WTC11 (cell line): ENCODE measurements at regions not wholly inside any gene's neighbourhood (a gene's known extent, or its start where the extent isn't known, plus 50 kb on each side); places are given as distances from the start of the nearest gene placed in this dataset.

Experiments used
- ATAC-seq: fragments of 200-7000 bp; cut with Tn5 transposase; 2 replicates; pipeline ENCODE4 v1.10.0; 2021; ENCODE audit warnings: mild to moderate bottlenecking, moderate library complexity
- CTCF ChIA-PET: fragments of 300-600 bp; sonication (Branson Sonifier 250); formaldehyde crosslinking; loops from one replicate; lab custom pipeline; 2021; ENCODE audit warnings: antibody characterized with exemption; lab: Charles Lee
- POLR2A ChIA-PET: fragments of 350-600 bp; sonication (Branson Sonifier 250); formaldehyde crosslinking; loops from one replicate; lab custom pipeline; 2021; ENCODE audit warnings: antibody characterized with exemption; lab: Charles Lee
- DNase-seq: peaks from one replicate; pipeline ENCODE4 v3.0.0; 2021; ENCODE audit warnings: low spot score
- H3K27ac Mint-ChIP-seq: 2 replicates; pipeline ENCODE4 v1.8.0; 2021; ENCODE audit warnings: mixed read lengths
- H3K27me3 Mint-ChIP-seq: 2 replicates; pipeline ENCODE4 v1.8.0; 2021; ENCODE audit warnings: low read depth, mild to moderate bottlenecking, moderate library complexity, mixed read lengths
- H3K36me3 Mint-ChIP-seq: 2 replicates; pipeline ENCODE4 v1.8.0; 2021; ENCODE audit warnings: mixed read lengths
- H3K4me1 Mint-ChIP-seq: 2 replicates; pipeline ENCODE4 v1.8.0; 2022; ENCODE audit warnings: mixed read lengths
- H3K4me3 Mint-ChIP-seq: 2 replicates; pipeline ENCODE4 v1.8.0; 2021; ENCODE audit warnings: mild to moderate bottlenecking, moderate library complexity, mixed read lengths
- H3K9me3 Mint-ChIP-seq: 2 replicates; pipeline ENCODE4 v1.8.0; 2021; ENCODE audit warnings: mixed read lengths
- CREB1 ChIP-seq: sonication (generic); formaldehyde crosslinking; IDR thresholded peaks from 2 replicates; pipeline ENCODE4 v1.8.0; 2023; ENCODE audit warnings: mild to moderate bottlenecking, missing genetic modification reagents
- CREM ChIP-seq: sonication (generic); formaldehyde crosslinking; IDR thresholded peaks from 2 replicates; pipeline ENCODE4 v1.8.1; 2022; ENCODE audit warnings: mild to moderate bottlenecking, missing genetic modification reagents, moderate library complexity
- GTF2I ChIP-seq: fragments of 250-450 bp; sonication (Bioruptor Pico); conservative IDR thresholded peaks from 2 replicates; pipeline ENCODE4 v1.4.0; 2021; ENCODE audit warnings: mild to moderate bottlenecking
- HMGXB4 ChIP-seq: sonication (generic); formaldehyde crosslinking; IDR thresholded peaks from 2 replicates; pipeline ENCODE4 v1.8.1; 2023; ENCODE audit warnings: mild to moderate bottlenecking, moderate library complexity, missing genetic modification reagents
- IRF2 ChIP-seq: sonication (generic); formaldehyde crosslinking; IDR thresholded peaks from 2 replicates; pipeline ENCODE4 v1.8.0; 2022; ENCODE audit warnings: low read depth, missing genetic modification reagents, borderline replicate concordance
- JAZF1 ChIP-seq: fragments of 250-450 bp; sonication (Bioruptor Pico); IDR thresholded peaks from 2 replicates; pipeline ENCODE4 v1.9.0; 2021; ENCODE audit warnings: moderate library complexity, mild to moderate bottlenecking, inconsistent platforms
- MLX ChIP-seq: sonication (generic); formaldehyde crosslinking; IDR thresholded peaks from 2 replicates; pipeline ENCODE4 v1.8.1; 2023; ENCODE audit warnings: mild to moderate bottlenecking, missing genetic modification reagents, moderate library complexity
- NR1H2 ChIP-seq: sonication (generic); formaldehyde crosslinking; IDR thresholded peaks from 2 replicates; pipeline ENCODE4 v1.9.0; 2021; ENCODE audit warnings: mild to moderate bottlenecking, moderate library complexity, missing genetic modification reagents
- NR3C1 ChIP-seq: sonication (generic); formaldehyde crosslinking; conservative IDR thresholded peaks from 2 replicates; pipeline ENCODE4 v1.8.1; 2023; ENCODE audit warnings: low read depth, mild to moderate bottlenecking, missing genetic modification reagents
- RORB ChIP-seq: fragments of 250-450 bp; sonication (Bioruptor Pico); IDR thresholded peaks from 2 replicates; pipeline ENCODE4 v1.9.0; 2021; ENCODE audit warnings: mild to moderate bottlenecking
- SMAD3 ChIP-seq: sonication (generic); formaldehyde crosslinking; IDR thresholded peaks from 2 replicates; pipeline ENCODE4 v1.8.0; 2022; ENCODE audit warnings: missing genetic modification reagents, mild to moderate bottlenecking, borderline replicate concordance
- SOX15 ChIP-seq: fragments of 250-450 bp; sonication (Bioruptor Pico); IDR thresholded peaks from 2 replicates; pipeline ENCODE4 v1.9.0; 2021; ENCODE audit warnings: mild to moderate bottlenecking
- USF2 ChIP-seq: sonication (generic); formaldehyde crosslinking; IDR thresholded peaks from 2 replicates; pipeline ENCODE4 v1.8.1; 2023; ENCODE audit warnings: mild to moderate bottlenecking, missing genetic modification reagents, moderate library complexity
- ZNF232 ChIP-seq: sonication (generic); formaldehyde crosslinking; IDR thresholded peaks from 2 replicates; pipeline ENCODE4 v1.8.0; 2022; ENCODE audit warnings: mild to moderate bottlenecking, missing genetic modification reagents
- ZNF281 ChIP-seq: sonication (generic); formaldehyde crosslinking; IDR thresholded peaks from 2 replicates; pipeline ENCODE4 v1.8.0; 2023; ENCODE audit warnings: mild to moderate bottlenecking, missing genetic modification reagents
- ZNF423 ChIP-seq: fragments of 250-450 bp; sonication (Bioruptor Pico); IDR thresholded peaks from 2 replicates; pipeline ENCODE4 v2.1.2; 2022; ENCODE audit warnings: mild to moderate bottlenecking, moderate library complexity
- TF ChIP-seq, protein P1 (sequence below): sonication (generic); formaldehyde crosslinking; IDR thresholded peaks from 2 replicates; pipeline ENCODE4 v1.8.1; 2022; ENCODE audit warnings: mild to moderate bottlenecking, missing genetic modification reagents, moderate library complexity, borderline replicate concordance
- TF ChIP-seq, protein P2 (sequence below): fragments of 250-450 bp; sonication (Bioruptor Pico); IDR thresholded peaks from 2 replicates; pipeline ENCODE4 v2.1.2; 2022; ENCODE audit warnings: mild to moderate bottlenecking, moderate library complexity
- TF ChIP-seq, protein P3 (sequence below): fragments of 200-600 bp; IDR thresholded peaks from 2 replicates; pipeline ENCODE4 v1.8.0; 2022; ENCODE audit warnings: antibody characterized with exemption
- TF ChIP-seq, protein P4 (sequence below): sonication (generic); formaldehyde crosslinking; IDR thresholded peaks from 2 replicates; pipeline ENCODE4 v1.8.0; 2023; ENCODE audit warnings: missing genetic modification reagents, mild to moderate bottlenecking, borderline replicate concordance

- Mint-ChIP-seq H3K4me3 (no peak overlapping the region), H3K27me3 (peaks cover 52% of the 10 kb centered on the region), H3K9me3 (no peaks in the 10 kb centered on the region), H3K27ac (no peak overlapping the region), H3K4me1 (0 out of 2 replicates have a peak, but pooled peaks cover 3% of the 10 kb centered on the region), H3K36me3 (no peaks in the 10 kb centered on the region)
- ATAC-seq, result peak; percentile 74
- DNase-seq, result no peak
- CTCF ChIA-PET, result interaction anchor here (0.6 to 1.0 kb wide), 4 partner anchors 10 to 478 kb away, joined by 3 to 4 read pairs (median 4); no protein-coding TSS in a partner anchor
- POLR2A ChIA-PET, result interaction anchor here (0.6 kb wide), 1 partner anchor 919 kb away, joined by 3 read pairs; no protein-coding TSS in a partner anchor
- TF ChIP-seq JAZF1 (CRISPR knock-in tag) (no peak), IRF2 (no peak), CREB1 (CRISPR knock-in tag) (no peak), ZNF232 (CRISPR knock-in tag) (no peak), HMGXB4 (no peak), NR3C1 (CRISPR knock-in tag) (no peak), ZNF281 (CRISPR knock-in tag) (no peak), USF2 (no peak), RORB (no peak), MLX (CRISPR knock-in tag) (no peak), SOX15 (no peak), CREM (CRISPR knock-in tag) (no peak), SMAD3 (CRISPR knock-in tag) (no peak), ZNF423 (CRISPR knock-in tag) (no peak), GTF2I (no peak), NR1H2 (no peak)
- TF ChIP-seq, protein P1, sequence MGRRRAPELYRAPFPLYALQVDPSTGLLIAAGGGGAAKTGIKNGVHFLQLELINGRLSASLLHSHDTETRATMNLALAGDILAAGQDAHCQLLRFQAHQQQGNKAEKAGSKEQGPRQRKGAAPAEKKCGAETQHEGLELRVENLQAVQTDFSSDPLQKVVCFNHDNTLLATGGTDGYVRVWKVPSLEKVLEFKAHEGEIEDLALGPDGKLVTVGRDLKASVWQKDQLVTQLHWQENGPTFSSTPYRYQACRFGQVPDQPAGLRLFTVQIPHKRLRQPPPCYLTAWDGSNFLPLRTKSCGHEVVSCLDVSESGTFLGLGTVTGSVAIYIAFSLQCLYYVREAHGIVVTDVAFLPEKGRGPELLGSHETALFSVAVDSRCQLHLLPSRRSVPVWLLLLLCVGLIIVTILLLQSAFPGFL (CRISPR knock-in tag), result no peak
- TF ChIP-seq, protein P2, sequence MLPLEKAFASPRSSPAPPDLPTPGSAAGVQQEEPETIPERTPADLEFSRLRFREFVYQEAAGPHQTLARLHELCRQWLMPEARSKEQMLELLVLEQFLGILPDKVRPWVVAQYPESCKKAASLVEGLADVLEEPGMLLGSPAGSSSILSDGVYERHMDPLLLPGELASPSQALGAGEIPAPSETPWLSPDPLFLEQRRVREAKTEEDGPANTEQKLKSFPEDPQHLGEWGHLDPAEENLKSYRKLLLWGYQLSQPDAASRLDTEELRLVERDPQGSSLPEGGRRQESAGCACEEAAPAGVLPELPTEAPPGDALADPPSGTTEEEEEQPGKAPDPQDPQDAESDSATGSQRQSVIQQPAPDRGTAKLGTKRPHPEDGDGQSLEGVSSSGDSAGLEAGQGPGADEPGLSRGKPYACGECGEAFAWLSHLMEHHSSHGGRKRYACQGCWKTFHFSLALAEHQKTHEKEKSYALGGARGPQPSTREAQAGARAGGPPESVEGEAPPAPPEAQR (CRISPR knock-in tag), result no peak
- TF ChIP-seq, protein P3, sequence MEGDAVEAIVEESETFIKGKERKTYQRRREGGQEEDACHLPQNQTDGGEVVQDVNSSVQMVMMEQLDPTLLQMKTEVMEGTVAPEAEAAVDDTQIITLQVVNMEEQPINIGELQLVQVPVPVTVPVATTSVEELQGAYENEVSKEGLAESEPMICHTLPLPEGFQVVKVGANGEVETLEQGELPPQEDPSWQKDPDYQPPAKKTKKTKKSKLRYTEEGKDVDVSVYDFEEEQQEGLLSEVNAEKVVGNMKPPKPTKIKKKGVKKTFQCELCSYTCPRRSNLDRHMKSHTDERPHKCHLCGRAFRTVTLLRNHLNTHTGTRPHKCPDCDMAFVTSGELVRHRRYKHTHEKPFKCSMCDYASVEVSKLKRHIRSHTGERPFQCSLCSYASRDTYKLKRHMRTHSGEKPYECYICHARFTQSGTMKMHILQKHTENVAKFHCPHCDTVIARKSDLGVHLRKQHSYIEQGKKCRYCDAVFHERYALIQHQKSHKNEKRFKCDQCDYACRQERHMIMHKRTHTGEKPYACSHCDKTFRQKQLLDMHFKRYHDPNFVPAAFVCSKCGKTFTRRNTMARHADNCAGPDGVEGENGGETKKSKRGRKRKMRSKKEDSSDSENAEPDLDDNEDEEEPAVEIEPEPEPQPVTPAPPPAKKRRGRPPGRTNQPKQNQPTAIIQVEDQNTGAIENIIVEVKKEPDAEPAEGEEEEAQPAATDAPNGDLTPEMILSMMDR, result no peak
- TF ChIP-seq, protein P4, sequence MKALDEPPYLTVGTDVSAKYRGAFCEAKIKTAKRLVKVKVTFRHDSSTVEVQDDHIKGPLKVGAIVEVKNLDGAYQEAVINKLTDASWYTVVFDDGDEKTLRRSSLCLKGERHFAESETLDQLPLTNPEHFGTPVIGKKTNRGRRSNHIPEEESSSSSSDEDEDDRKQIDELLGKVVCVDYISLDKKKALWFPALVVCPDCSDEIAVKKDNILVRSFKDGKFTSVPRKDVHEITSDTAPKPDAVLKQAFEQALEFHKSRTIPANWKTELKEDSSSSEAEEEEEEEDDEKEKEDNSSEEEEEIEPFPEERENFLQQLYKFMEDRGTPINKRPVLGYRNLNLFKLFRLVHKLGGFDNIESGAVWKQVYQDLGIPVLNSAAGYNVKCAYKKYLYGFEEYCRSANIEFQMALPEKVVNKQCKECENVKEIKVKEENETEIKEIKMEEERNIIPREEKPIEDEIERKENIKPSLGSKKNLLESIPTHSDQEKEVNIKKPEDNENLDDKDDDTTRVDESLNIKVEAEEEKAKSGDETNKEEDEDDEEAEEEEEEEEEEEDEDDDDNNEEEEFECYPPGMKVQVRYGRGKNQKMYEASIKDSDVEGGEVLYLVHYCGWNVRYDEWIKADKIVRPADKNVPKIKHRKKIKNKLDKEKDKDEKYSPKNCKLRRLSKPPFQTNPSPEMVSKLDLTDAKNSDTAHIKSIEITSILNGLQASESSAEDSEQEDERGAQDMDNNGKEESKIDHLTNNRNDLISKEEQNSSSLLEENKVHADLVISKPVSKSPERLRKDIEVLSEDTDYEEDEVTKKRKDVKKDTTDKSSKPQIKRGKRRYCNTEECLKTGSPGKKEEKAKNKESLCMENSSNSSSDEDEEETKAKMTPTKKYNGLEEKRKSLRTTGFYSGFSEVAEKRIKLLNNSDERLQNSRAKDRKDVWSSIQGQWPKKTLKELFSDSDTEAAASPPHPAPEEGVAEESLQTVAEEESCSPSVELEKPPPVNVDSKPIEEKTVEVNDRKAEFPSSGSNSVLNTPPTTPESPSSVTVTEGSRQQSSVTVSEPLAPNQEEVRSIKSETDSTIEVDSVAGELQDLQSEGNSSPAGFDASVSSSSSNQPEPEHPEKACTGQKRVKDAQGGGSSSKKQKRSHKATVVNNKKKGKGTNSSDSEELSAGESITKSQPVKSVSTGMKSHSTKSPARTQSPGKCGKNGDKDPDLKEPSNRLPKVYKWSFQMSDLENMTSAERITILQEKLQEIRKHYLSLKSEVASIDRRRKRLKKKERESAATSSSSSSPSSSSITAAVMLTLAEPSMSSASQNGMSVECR (CRISPR knock-in tag), result no peak
Measured at GRCh38 chr12:78641837-78642423, 222.6 kb upstream of the SYT1 start.
